Stimulated activated CD4-positive, alpha-beta T cell treated with anti-CD3 and anti-CD28 coated beads, Interleukin-12 subunit alpha, Interleukin-12 subunit beta, amount 100 ng/mL, for 4 hours (primary cell): ENCODE measurements at regions not wholly inside any gene's neighbourhood (a gene's known extent, or its start where the extent isn't known, plus 50 kb on each side); places are given as distances from the start of the nearest gene placed in this dataset.
"Not testable (repeated sequence)": the region's sequence is repeated elsewhere in the genome, so short reads cannot be mapped to it uniquely, and the experiment has no call there.

Experiments
- DNase-seq: peaks from one replicate; pipeline ENCODE4 v3.0.0-alpha.2; 2020

DNA sequence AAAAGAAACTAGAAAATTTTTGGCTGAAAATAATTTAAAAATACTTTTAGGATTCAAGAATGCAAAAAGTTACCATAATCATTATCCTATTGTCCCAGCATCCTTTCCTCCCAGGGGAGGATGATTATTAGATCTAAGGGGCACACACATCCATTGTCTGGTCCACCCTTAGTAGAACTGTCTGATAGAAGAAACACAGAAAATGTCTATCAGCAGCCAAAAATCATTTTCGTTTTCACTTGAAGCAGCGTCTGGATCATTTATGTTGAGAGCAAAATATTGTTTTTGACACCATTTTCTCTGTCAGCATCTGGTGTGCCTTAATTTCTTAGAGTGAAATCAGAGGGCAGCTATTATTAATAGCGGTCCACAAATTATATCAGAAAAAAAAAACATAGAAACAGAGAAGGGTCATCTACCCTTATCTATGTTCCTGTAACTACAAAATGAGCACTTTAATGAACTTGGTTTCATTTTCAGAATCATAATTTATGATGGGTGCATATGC is 446.3 kb downstream of the TRAM1L1 start:
- DNase-seq: no peak

DNA sequence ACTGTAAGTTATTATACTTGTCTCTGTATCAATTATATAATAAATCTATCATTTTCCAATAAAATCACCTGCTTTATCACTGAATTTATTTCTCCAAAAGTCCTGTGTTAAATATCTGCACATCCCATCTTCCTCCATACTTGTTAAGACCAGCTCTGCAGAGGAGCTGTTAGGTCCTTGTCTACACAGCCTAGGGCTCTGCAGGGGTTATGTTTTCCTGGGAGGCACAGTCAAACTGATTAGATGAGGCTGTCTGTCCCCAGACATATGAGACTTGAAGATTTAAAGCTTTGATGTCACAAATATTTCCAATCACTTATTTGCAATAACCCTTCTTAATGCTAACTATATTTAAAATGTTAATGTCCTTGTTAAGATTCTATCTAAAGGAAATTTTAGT is 446.8 kb downstream of the TRAM1L1 start:
- no peak for DNase-seq

DNA sequence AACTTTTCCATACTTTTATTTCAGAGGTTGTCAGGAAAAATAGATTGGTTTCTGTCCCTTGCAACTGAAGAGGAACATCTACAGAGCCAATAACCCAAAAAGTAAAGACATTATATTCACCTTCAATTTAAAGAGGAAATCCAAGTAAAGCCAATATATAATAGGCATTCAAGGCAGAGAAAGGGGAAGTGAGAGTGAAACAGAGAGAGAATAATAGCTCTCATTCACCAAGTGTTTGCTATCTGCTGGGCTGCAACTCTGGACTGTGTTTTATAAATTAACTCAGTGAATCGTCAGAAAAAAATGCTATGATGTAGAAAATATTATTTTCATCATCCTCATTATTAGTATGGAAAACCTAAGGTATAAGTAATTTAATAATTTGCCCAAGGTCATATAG is 448.5 kb downstream of the TRAM1L1 start:
- no peak for DNase-seq

DNA sequence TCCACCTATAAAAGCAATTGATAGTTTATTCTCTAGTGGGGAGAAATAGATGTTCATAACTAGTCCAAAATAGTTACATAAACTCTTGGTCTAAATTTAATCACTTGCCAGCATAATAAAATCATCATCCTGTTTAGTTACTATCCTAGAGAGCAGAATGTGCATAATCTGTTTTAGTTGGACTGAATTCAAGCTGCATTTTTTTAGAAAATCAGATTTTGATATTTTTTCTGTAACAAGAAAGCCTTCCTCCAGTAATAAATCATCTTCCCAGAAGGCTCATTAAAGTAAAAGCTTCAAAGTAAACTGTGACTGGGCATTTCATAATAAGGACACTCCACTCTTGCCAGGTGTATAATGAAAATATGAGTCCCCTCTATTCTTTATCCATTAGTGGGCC is 453.1 kb downstream of the TRAM1L1 start:
- no peak for DNase-seq

DNA sequence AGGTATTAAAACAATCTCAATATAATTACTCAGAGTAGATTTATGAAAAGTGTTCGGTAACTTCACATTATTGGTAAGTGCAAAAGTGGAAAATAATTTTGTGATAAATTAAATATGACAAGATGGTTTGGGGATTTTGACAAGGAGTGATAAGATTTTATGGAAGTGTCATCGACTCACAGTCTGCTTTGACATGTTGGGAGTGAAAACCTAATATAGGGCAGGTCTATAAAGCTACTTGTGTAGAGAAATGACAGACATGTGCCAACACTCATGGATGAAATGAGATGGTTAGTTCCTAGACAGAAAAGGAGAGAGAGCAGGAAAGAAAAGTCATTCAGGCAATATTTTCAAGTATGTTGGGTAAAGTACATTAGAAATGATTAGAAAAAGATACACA is 456.8 kb downstream of the TRAM1L1 start:
- DNase-seq: no peak

DNA sequence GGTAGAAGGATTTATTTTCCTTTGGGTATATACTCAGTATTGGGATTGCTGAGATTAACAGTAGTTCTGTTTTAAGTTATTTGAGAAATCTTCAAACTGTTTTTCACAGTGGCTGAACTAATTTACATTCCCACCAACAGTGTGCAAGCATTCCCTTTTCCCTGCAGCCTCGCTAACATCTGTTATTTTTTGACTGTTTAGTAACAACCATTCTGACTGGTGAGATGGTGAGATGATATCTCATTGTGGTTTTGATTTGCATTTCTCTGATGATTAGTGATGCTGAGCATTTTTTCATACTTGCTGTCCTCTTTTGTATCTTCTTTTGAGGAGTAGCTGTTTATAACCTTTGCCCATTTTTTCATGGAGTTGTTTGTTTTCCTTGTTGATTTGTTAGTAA is 457.8 kb downstream of the TRAM1L1 start:
- no peak for DNase-seq

DNA sequence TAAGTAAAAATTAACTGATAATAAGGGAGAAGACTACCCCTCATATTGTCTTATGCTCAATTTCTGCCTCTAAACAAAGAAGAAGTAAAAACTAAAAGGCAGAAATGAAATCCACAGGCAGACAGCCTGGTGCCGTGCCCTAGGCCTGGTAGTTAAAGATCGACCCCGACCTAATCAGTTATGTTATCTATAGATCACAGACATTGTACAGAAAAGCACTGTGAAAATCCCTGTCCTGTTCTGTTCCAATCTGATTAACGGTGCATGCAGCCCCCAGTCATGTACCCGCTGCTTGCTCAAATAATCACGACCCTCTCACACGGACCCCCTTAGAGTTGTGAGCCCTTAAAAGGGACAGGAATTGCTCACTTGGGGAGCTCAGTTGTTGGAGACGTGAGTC is 465.9 kb downstream of the TRAM1L1 start:
- DNase-seq: not testable (repeated sequence)

DNA sequence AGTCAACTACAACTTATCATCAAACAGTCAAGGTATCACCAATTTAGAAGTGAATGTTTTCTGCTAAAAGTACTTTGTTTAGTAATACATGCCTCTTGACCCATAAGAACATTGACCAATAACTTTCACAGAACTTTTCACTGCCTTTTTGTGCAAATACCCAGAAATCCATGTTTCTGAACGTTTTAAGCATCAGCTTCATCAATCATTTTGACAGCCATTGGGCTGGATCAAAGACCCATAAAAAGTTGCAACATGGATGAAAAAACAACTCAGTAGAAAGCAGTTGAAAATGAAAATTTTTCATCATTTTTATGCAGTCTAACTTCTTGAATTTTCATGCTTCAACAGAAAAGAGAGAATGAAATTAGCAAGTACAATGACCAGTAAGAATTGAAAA is 466.7 kb downstream of the TRAM1L1 start:
- no peak for DNase-seq

DNA sequence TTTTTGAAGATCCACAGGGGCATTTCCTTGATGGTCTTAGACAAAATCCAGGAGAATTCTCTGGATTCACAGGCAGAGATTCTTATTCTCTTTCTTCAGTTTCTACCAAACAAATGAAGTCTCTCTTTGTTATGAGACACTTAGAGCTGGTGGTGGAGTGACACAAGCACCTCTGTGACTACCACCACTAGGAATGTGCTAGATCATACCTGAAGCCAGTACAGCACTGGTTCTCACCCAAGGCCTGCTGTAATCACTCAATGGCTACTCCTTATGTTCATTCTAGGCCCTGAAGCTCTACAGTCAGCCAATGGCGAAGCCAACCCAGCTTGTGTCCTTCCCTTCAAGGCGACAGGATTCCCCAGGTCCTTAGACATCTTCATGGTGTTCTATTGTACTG is 482.3 kb downstream of the TRAM1L1 start:
- DNase-seq: no peak

DNA sequence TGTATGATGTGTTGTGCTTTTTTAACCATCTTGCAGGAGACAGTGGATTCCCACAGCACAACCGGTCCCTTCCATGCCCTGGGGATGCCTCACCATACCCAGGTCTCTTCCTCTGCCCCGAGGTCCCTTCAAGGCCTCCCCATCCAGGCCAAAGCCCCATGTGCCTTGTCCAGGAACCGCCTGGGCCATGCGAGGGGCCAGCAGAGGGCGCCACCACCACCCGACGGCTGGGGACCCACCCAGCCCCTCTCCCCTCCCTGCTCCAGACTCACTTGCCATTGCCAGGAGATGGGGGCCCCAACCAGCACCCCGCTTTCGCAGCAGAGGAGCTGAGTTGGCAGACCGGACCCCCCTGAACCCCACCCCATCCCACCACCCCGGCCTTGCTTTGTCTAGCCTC is 485.5 kb downstream of the TRAM1L1 start:
- no peak for DNase-seq

DNA sequence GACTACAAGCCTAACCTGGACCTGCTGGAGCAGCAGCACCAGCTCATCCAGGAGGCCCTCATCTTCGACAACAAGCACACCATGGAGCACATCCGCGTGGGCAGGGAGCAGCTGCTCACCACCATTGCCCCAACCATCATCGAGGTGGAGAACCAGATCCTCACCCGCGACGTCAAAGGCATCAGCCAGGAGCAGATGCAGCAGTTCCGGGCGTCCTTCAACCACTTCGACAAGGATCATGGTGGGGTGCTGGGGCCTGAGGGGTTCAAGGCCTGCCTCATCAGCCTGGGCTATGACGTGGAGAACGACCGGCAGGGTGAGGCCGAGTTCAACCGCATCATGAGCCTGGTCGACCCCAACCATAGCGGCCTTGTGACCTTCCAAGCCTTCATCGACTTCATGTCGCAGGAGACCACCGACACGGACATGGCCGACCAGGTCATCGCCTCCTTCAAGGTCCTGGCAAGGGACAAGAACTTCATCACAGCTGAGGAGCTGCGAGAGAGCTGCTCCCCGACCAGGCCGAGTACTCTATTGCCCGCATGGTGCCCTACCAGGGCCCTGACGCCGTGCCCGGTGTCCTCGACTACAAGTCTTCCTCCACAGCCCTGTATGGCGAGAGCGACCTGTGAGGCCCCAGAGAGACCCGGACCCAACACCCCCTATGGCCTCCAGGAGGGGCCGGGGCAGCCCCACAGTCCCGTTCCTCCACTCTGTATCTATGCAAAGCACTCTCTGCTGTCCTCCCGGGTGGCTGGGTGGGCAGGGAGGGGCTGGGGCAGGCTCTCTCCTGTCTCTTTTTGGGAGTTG is 486.2 kb downstream of the TRAM1L1 start:
- DNase-seq: no peak

DNA sequence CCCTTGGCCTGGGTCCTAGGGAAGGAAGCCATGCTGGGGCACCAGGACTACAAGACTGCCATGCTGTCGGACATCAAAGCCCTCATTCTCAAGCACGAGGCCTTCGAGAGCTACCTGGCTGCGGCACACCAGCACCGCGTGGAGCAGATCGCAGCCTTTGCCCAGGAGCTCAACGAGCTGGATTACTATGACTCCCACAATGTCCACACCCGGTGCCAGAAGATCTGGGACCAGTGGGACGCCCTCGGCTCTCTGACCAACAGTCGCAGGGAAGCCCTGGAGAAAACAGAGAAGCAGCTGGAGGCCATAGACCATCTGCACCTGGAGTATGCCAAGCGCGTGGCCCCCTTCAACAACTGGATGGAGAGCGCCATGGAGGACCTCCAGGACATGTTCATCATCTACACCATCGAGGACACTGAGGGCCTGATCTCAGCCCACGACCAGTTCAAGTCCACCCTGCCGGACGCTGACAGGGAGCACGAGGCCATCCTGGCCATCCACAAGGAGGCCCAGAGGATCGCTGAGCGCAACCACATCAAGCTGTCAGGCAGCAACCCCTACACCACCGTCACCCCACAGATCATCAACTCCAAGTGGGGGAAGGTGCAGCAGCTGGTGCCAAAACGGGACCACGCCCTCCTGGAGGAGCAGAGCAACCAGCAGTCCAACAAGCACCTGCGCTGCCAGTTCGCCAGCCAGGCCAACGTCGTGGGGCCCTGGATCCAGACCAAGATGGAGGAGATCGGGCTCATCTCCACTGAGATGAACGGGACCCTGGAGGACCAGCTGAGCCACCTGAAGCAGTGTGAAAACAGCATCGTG is 487.0 kb downstream of the TRAM1L1 start:
- DNase-seq: no peak

DNA sequence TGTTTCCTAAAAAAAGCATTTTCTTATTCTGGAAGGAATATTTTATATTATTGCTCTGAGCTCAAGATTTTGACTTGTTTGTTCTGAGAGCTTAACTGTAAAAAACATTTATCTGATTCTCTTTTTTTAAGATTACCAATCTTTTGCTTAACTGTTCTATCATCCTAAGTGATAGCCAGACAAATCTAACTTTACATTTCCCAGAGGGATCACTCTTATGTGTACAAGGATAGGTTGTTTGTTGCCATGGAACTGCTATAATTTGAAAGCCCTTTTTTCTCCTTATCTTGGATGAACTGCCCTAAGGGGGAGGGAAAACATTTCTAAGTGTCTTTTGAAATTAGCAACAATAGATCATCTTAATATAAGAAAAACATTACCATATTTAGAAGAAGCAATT is 494.7 kb downstream of the TRAM1L1 start:
- no peak for DNase-seq

DNA sequence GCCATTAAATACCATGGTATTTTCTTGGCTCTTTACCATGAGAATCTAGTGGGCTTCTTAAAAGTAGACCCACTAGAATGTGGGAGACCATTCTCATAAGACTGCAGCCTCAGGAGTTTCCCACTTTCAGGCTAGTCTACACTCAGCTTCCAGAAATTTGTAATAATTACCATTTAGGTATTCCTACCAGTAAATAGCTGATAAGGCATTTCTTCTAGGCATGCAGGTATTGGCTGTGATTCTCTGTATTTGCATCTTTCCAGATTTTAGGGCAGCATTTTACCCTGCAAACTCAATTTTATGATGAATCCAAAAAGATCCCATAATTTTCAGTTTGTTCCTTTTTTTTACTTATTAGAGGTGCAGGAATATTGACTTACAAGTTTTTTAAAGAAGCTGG is 496.6 kb downstream of the TRAM1L1 start:
- DNase-seq: no peak

DNA sequence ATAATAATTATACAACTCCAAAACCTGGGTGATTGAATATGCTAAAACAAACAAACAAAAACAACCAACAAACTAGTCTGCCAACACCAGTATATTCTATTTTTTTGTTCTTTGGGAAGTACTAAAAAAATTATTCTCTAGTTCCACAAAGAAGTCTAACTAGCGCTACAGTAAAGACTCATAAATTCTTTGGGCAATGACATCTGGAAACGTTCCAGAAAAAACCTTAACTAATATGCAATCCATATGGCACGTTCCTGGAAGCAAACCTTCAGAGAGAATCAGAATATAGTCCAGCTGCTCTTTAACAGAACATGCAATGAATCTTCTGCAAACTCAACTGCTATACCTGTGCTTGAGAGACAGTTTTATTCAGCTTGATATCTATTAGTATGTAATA is 500.1 kb downstream of the TRAM1L1 start:
- no peak for DNase-seq

DNA sequence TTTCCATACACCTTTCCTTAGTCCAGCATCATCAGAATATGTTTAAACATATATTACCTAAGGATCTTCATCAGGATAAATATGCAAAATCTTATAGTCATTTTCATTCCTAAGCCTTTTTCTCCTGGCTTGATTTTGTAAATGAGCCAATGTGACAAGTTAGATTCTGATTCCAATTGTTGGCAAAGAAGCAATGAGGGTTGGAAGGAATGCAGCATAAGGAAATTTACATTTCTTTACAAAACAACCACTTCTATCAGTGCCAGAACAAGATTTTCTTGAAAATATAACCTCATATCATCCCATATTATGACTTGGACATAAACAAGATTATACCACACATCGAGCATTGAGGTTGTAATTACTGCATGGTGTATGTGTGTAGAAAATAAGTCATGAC is 508.1 kb downstream of the TRAM1L1 start:
- no peak for DNase-seq

DNA sequence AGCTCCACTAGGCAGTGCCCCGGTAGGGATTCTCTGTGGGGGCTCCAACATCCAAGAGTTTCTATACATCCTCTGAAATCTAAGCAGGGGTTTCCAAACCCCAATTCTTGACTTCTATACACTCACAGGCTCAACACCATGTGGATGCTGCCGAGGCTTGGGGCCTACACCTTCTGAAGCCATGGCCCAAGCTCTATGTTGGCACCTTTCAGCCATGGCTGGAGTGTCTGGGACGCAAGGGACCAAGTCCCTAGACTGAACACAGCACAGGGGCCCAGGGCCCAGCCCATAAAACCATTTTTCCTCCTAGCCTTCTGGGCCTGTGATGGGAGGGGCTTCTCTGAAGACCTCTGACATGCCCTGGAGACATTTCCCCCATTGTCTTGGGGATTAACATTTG is 511.8 kb downstream of the TRAM1L1 start:
- DNase-seq: no peak

DNA sequence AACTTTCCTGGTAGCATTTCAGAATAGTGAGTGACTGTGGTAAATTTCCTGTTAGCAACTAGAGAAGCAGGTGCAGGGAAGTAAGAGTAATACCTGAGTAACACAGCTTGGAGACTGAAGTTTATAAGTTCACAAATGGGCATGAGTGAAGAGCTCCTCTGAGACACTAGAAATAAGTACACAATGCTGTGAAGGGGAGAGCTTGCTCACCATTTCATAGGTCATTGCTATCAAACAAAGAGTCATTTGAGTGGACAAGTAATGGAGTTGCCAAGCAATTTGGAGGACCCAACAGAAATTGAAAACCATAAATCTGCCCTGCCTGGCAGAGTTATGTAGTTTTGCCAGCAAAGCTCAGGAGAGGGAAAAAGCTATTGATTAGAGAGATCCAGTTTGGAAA is 523.6 kb downstream of the TRAM1L1 start:
- no peak for DNase-seq

DNA sequence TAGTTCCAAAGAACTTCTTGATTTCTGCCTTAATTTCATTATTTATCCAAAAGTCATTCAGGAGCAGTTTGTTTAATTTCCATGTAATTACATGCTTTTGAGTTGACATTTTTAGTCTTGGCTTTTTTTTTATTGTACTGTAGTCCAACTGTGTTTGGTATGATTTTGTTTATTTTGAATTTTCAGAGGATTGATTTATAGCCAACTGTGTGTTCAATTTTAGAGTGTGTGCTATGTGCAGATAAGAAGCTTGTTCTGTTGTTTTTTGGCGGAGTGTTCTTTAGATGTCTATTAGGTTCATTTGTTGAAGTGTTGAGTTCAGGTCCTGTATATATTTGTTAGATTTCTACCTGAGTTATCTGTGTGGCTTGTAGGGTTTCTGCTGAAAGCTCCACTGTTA is 533.6 kb downstream of the TRAM1L1 start:
- no peak for DNase-seq

DNA sequence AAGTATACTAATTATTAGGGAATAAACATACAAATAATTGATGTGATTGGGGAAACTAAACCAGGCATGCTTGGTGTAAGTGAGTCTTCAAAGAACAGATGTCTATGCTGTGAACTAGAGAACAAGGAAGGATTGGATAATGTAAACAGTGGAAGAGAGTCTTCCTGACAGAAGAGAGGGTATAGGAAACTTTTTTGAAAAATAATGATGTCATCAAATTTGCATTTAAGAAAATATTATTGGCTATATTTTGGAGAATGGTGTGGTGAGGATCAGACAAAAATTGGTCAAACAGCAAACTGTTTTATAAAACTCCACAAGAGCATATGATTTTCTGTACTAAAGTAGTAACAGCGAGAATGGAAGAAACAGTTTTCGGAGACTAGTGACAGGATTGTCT is 537.7 kb downstream of the TRAM1L1 start:
- no peak for DNase-seq

DNA sequence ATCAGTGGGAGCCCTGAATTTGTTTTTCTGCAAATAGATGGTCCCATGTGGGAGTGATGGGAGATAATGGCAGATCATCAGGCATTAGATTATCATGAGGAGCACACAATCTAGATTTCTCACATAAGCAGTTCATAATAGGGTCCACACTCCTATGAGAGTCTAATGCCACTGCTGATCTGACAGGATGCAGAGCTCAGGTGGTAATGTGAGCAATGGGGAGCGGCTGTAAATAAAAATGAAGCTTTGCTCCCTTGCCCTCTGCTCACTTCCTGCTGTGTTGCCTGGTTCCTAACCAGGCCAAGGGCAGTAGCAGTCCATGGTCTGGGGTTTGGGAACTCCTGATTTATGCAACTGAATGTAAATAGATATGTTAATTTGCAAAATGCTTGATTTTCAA is 538.6 kb downstream of the TRAM1L1 start:
- no peak for DNase-seq

DNA sequence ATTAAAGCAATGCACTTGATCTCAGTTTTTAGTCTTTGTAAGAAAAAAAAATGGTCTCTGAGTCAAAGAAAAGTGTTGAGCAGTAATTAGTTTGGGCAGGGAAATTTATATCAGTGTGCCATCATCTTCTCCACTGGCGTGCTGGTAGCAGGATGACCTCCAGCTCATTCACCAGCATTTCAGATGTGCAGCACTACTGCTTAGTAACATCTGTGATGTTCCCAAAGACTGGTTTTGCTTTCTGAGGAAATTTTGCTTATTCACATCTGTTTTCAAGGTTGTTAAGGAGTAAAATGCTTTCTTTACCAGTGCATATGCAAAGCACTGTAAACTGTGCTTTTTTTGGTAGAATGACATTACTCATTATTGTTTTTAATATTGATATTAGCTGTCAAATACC is 540.4 kb downstream of the TRAM1L1 start:
- no peak for DNase-seq

DNA sequence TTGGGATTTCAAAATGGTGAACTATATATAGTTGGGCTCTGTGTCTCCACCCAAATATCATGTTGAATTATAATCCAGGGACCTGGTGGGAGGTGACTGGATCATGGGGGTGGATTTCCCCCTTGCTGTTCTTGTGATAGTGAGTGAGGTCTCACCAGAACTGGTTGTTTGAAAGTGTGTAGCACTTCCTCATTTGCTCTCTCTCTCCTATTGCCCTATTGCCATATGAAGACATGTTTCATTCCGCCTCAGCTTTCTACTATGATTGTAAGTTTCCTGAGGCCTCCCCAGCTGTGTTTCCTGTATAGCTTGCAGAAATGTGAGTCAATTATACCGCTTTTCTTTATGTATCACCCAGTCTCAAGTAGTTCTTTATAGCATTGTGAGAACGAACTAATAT is 545.6 kb downstream of the TRAM1L1 start:
- no peak for DNase-seq

DNA sequence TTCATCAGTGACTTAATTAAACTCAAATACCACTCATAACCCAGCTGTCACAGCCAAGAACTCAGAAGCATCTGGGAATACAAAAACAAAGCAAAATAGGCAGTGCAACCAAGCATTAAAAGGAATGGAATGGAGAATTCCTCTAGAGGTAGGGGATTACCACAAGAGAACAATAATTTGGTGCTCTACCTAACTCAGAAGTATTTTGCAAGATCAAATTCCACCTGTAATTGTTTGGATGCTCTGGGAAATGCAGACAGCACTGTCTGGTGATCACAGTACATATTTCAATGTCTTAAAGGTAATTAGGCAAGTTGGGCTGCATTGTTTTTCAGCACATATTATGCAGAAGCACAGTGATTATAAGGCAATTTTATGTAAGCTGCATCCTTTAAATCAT is 547.5 kb downstream of the TRAM1L1 start:
- no peak for DNase-seq
